GM12874 (cell line): ENCODE measurements at regions not wholly inside any gene's neighbourhood (a gene's known extent, or its start where the extent isn't known, plus 50 kb on each side); places are given as distances from the start of the nearest gene placed in this dataset.

ENCODE experiments used
- TF ChIP-seq, protein P1 (sequence below): IDR thresholded peaks from 2 replicates; pipeline ENCODE4 v1.5.1; 2011; ENCODE audit warnings: low read depth, mild to moderate bottlenecking, control low read depth, low read length, moderate library complexity; ENCODE audit not compliant: insufficient read depth

DNA sequence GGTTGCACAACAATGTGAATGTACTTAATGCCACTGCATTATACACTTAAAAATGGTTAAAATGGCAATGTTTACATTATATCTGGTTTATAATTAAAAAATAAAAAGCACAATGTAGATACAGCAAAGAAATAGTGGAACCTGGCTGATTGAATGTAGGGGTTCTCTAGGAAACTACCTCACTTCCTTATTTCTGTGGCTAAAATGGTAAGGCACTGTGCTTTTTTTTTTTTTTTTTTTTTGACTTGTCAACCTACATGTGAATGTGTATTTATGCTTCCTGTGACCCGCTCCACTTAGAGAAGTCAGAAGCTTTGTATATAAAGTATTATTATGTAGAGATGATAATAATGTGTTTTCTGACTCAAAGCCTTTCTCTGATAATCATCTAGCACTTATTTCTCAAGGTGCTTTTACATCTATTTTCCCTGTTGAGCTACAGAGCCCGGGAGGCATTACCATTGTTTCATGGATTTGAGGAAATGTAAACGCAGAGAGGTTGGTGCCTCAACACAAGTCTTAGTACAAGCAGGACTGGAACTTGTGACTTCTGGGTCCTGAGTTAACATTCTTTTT, 55.0 kb downstream of the SOX4 start:
- TF ChIP-seq, protein P1, sequence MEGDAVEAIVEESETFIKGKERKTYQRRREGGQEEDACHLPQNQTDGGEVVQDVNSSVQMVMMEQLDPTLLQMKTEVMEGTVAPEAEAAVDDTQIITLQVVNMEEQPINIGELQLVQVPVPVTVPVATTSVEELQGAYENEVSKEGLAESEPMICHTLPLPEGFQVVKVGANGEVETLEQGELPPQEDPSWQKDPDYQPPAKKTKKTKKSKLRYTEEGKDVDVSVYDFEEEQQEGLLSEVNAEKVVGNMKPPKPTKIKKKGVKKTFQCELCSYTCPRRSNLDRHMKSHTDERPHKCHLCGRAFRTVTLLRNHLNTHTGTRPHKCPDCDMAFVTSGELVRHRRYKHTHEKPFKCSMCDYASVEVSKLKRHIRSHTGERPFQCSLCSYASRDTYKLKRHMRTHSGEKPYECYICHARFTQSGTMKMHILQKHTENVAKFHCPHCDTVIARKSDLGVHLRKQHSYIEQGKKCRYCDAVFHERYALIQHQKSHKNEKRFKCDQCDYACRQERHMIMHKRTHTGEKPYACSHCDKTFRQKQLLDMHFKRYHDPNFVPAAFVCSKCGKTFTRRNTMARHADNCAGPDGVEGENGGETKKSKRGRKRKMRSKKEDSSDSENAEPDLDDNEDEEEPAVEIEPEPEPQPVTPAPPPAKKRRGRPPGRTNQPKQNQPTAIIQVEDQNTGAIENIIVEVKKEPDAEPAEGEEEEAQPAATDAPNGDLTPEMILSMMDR, result no peak

DNA sequence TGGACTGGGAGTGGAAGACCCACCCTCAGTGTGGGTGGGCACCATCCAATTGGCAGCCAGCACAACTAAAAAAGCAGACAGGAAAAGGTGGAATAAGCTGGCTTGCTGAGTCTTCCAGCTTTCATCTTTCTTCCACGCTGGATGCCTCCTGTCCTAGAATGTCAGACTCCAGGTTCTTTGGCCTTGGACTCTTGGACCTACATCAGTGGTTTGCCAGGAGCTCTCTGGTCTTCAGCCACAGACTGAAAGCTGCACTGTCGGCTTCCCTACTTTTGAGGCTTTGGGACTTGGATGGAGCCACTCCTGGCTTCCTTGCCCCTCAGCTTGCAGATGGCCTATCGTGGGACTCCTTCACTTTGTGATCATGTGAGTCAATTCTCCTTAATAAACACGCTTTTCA, 59.8 kb downstream of the SOX4 start:
- TF ChIP-seq, protein P1, result no peak

GRCh38 chr6:21653905-21654304, 60.4 kb downstream of the SOX4 start:
- TF ChIP-seq, protein P1, result no peak

DNA sequence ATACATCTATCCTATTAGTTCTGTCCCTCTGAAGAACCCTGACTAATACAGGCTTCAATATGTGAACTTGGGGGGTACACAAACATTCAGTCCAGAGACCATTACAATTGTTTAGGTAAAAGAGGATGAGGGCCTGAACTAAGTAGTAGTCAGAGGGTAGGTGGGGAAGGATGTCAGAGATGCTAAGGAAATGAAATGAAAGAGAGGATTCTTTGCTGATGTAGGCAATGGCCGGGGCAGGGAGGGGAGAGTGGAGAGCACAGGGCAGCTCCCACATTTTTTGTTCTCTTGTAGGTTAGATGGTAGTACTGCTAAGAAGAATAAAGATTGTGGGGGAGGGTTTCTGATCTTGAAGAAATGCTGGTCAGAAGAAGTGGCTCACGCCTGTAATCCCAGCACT, 60.8 kb downstream of the SOX4 start:
- TF ChIP-seq, protein P1, result no peak

DNA sequence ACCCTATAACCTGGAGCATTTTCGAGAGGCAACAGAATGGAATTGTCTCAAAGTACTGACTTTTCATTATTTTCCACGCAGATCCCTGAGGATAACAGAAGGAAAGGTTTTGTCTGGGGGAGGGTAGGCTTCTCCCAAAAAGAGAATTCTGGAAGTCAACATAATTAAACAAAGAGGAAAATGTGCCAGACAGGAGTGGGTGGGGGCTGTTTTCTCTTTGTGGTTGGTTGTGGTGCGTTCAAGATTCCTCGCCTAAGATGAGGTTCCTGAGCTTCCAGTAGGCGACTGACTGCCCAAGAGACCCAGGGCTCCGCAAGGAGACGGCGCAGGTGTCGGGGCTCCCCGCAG, 70.4 kb downstream of the SOX4 start:
- TF ChIP-seq, protein P1, result no peak

GRCh38 chr6:21664314-21665109, 71.0 kb downstream of the SOX4 start:
- TF ChIP-seq, protein P1, result no peak

DNA sequence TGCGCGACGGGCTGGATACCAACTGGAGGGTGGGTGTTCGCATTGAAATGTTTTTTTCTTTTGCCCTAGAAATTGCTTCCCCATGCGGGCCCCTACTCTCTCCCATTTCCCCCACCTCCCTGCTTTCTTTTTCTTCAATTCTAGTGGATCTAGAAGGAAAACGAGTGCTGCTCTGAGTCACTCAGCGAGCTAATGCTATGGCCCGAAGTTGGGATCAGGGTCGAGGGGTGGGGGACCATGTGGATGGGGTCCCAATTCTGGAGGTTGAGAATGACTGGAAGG, 71.5 kb downstream of the SOX4 start:
- TF ChIP-seq, protein P1, result no peak
